B cell (primary cell): ENCODE measurements at regions not wholly inside any gene's neighbourhood (a gene's known extent, or its start where the extent isn't known, plus 50 kb on each side); places are given as distances from the start of the nearest gene placed in this dataset.

Experiments used
- EZH2 ChIP-seq: IDR thresholded peaks from 2 replicates; pipeline ENCODE4 v1.6.1; 2012; ENCODE audit warnings: borderline replicate concordance, low read depth, mild to moderate bottlenecking, moderate library complexity, low read length; ENCODE audit not compliant: insufficient read depth, poor library complexity, severe bottlenecking
- TF ChIP-seq, protein P1 (sequence below): fragments of 200-600 bp; IDR thresholded peaks from one replicate; pipeline ENCODE4 v1.8.0; 2022; ENCODE audit warnings: antibody characterized with exemption, mild to moderate bottlenecking

DNA sequence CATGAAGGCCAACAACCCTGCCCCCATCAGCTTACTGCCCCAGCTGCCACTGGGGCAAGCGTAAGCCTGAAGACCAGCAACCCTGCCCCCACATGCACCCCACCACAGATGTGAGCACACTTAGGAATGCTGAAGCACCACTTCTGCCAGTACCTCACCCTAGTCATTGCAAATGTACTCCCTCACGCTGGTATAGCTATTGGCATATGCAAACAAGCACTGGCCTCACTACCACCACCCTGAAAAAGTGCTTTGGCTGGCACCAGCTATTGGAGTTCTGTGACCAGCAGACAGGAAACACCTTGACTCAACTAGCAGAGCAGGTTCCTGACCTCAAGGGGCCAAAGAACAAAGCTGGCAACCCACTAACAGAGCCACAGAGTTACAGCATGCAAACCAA, 534.4 kb upstream of the POU3F4 start:
- no peak for TF ChIP-seq EZH2
- TF ChIP-seq, protein P1, sequence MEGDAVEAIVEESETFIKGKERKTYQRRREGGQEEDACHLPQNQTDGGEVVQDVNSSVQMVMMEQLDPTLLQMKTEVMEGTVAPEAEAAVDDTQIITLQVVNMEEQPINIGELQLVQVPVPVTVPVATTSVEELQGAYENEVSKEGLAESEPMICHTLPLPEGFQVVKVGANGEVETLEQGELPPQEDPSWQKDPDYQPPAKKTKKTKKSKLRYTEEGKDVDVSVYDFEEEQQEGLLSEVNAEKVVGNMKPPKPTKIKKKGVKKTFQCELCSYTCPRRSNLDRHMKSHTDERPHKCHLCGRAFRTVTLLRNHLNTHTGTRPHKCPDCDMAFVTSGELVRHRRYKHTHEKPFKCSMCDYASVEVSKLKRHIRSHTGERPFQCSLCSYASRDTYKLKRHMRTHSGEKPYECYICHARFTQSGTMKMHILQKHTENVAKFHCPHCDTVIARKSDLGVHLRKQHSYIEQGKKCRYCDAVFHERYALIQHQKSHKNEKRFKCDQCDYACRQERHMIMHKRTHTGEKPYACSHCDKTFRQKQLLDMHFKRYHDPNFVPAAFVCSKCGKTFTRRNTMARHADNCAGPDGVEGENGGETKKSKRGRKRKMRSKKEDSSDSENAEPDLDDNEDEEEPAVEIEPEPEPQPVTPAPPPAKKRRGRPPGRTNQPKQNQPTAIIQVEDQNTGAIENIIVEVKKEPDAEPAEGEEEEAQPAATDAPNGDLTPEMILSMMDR: no peak
